SU-DHL-6 (cell line): ENCODE measurements at regions not wholly inside any gene's neighbourhood (a gene's known extent, or its start where the extent isn't known, plus 50 kb on each side); places are given as distances from the start of the nearest gene placed in this dataset.

Source experiments
- CTCF ChIP-seq: fragments of 200-600 bp; sonication (generic); IDR thresholded peaks from one replicate; pipeline ENCODE4 v1.5.1; 2017; ENCODE audit warnings: antibody characterized with exemption, mild to moderate bottlenecking, low read length, moderate library complexity; ENCODE audit not compliant: insufficient read depth, poor library complexity, severe bottlenecking
- EZH2phosphoT487 ChIP-seq: fragments of 200-600 bp; sonication (generic), shearing (Covaris generic); conservative IDR thresholded peaks from 2 replicates; pipeline ENCODE4 v1.6.1; 2018; ENCODE audit warnings: mild to moderate bottlenecking, antibody characterized with exemption, low read length, moderate library complexity, mixed read lengths

- TF ChIP-seq CTCF (no peak), EZH2phosphoT487 (no peak)
Observed at GRCh38 chr5:117486261-117486660, 911.6 kb upstream of the SEMA6A start.
